ENCODE measurements at regions not wholly inside any gene's neighbourhood (a gene's known extent, or its start where the extent isn't known, plus 50 kb on each side); places are given as distances from the start of the nearest gene placed in this dataset.

DNA sequence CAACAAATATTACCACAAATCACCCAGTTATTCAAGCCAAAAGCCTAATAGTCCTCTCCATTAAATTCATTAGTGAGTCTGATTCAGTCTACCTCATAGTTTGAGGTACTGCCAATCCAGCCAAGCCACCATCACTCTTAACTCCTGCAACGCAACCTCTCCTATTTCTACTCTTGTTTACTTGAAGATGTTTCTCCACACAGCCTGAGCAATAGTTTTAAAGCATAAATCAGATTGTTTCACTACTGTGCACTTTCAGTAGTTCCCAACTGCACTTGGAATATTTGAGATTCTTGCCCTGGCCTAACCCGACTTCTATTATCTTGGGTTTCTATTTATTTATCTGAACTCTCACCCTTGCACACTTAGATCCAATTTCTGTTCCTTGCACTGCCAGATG is 85.5 kb downstream of the YIPF5 start:
- ChIA-PET POLR2A (no interaction called here), CTCF (no interaction called here)
- DNase-seq (no peak), ATAC-seq (ENCODE audit: low read depth) (no peak)
- Mint-ChIP-seq H3K4me1 (no peaks in the 10 kb centered on the region), H3K9me3 (peaks cover 19% of the 10 kb centered on the region), H3K36me3 (ENCODE audit: low read depth) (no peaks in the 10 kb centered on the region), H3K27ac (no peak overlapping the region), H3K27me3 (no peaks in the 10 kb centered on the region), H3K4me3 (no peak overlapping the region)
- TF ChIP-seq, protein P1, sequence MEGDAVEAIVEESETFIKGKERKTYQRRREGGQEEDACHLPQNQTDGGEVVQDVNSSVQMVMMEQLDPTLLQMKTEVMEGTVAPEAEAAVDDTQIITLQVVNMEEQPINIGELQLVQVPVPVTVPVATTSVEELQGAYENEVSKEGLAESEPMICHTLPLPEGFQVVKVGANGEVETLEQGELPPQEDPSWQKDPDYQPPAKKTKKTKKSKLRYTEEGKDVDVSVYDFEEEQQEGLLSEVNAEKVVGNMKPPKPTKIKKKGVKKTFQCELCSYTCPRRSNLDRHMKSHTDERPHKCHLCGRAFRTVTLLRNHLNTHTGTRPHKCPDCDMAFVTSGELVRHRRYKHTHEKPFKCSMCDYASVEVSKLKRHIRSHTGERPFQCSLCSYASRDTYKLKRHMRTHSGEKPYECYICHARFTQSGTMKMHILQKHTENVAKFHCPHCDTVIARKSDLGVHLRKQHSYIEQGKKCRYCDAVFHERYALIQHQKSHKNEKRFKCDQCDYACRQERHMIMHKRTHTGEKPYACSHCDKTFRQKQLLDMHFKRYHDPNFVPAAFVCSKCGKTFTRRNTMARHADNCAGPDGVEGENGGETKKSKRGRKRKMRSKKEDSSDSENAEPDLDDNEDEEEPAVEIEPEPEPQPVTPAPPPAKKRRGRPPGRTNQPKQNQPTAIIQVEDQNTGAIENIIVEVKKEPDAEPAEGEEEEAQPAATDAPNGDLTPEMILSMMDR (IDR thresholded peaks at IDR 0.05): no peak
- intact Hi-C loops (cut with micrococcal nuclease): no loop called here

DNA sequence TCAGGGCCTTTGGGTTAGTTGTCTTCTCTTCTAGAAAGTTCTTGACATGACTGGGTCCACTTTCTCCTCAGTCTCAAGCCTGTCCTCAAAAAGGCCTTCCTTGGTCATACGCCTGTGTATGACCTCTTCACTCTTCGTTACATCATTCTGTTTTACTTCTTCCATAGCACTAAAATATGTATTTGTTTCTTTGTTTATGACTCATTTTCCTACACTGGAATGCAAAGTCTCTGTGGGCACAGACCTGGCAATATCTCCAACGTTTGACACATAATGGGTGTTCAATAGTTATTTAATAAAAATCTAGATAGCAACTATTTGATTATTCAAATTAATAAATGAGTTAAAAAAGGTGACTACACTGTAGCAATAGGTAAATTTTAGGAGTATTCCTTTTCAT is 85.1 kb downstream of the YIPF5 start:
- Mint-ChIP-seq H3K27ac (no peak overlapping the region), H3K4me1 (no peaks in the 10 kb centered on the region), H3K9me3 (peaks cover 19% of the 10 kb centered on the region), H3K4me3 (no peak overlapping the region), H3K36me3 (ENCODE audit: low read depth) (no peaks in the 10 kb centered on the region), H3K27me3 (no peaks in the 10 kb centered on the region)
- ATAC-seq (ENCODE audit: low read depth): no peak
- DNase-seq: no peak
- ChIA-PET CTCF (no interaction called here), POLR2A (no interaction called here)
- TF ChIP-seq, protein P1 (IDR thresholded peaks at IDR 0.05): no peak
- intact Hi-C loops (cut with micrococcal nuclease): no loop called here

DNA sequence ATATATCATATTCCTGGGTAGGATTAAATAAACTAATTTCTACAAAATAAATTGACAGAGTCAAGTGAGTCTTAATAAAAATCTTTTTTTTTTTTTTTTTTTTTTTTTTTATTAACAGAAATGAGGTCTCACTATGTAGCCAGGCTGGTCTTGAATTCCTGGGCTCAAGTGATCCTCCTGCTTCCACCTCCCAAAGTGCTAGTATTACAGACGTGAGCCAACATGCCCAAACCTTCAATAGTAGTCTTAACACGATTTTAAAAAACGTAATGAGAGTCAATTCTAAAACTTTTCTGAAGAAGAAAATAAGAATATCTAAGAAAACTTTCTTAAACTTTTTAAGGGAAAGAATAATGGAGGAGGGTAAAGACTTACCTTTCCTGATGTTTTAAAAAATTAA is 84.2 kb downstream of the YIPF5 start:
- Mint-ChIP-seq H3K27ac (no peak overlapping the region), H3K4me3 (no peak overlapping the region), H3K4me1 (no peaks in the 10 kb centered on the region), H3K9me3 (peaks cover 13% of the 10 kb centered on the region), H3K36me3 (ENCODE audit: low read depth) (no peaks in the 10 kb centered on the region), H3K27me3 (no peaks in the 10 kb centered on the region)
- intact Hi-C loops (cut with micrococcal nuclease): no loop called here
- no peak for ATAC-seq (ENCODE audit: low read depth)
- no peak for DNase-seq
- TF ChIP-seq, protein P1 (IDR thresholded peaks at IDR 0.05): no peak
- POLR2A ChIA-PET: no interaction called here
- CTCF ChIA-PET: no interaction called here

DNA sequence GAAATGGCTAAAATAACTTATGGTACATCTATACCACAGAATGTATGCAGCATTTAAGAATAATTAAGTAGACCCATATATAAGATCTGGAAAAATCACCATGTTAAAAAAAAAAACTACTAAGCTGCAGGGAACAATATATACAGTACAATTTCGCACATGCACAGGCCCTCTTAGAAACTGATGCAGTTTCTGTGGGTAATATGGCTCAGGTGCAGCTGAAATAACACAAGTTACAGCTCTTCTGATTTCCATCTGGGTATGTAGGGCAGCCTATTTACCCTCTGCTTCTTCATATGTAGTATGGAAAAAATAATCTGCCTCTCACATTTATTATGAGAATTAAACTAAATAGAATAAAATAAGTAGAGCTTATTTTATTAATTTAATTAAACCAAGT is 82.9 kb downstream of the YIPF5 start:
- Mint-ChIP-seq H3K36me3 (ENCODE audit: low read depth) (no peaks in the 10 kb centered on the region), H3K4me1 (no peaks in the 10 kb centered on the region), H3K9me3 (peaks cover under 1% of the 10 kb centered on the region), H3K4me3 (no peak overlapping the region), H3K27me3 (no peaks in the 10 kb centered on the region), H3K27ac (no peak overlapping the region)
- POLR2A ChIA-PET: interaction anchor here (0.6 kb wide), 1 partner anchor 683 kb away, joined by 4 read pairs; no protein-coding TSS in a partner anchor
- TF ChIP-seq, protein P1 (IDR thresholded peaks at IDR 0.05): no peak
- DNase-seq: no peak
- CTCF ChIA-PET: no interaction called here
- intact Hi-C loops (cut with micrococcal nuclease): no loop called here
- no peak for ATAC-seq (ENCODE audit: low read depth)

DNA sequence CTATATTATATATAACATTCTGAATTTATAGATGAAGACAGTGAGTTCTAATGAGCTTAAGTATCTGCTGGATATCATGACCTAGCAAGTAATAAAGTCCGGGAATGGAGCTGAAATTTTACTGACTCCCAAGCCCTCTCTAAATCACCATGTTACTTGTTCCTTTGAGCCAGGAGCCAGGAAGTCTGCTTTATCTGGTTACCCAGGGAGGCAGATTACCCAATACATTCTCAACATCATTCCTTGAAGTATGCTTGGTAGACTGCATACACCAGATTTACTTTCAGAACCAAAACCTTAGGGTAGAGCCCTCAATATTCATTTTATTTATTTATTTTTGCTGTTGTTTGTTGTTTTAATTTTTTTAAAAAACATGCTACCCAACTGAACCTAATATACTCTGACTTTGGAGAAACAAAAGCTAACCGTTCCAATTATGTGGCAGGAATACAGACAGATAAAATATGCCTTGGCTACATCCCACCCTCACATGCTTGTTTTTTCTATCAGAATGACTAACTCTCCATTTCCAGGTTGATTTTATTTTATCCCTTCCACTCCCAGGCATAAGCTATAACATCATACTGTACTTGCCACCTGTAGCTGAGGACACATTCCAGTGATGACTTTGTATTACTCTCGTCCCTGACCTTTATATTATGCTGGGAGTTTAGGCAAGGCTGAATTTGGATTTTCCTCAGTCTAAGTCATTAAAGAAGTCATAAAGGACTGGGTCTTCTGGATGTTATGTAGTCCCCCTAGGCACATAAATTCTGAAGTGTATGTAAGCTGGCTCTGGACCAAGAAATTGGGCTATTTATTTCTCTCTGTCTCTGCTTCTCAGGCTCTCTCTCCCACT is 82.0 kb downstream of the YIPF5 start:
- no peaks in the 10 kb centered on the region for H3K27me3 Mint-ChIP-seq
- TF ChIP-seq, protein P1 (IDR thresholded peaks at IDR 0.05): no peak

More for the DNA sequence above, 82.0 kb downstream of the YIPF5 start:
- H3K27ac Mint-ChIP-seq: no peak overlapping the region
- no peaks in the 10 kb centered on the region for H3K36me3 Mint-ChIP-seq (ENCODE audit: low read depth)
- CTCF ChIA-PET: no interaction called here
- no peak overlapping the region for H3K4me3 Mint-ChIP-seq
- DNase-seq (no peak), ATAC-seq (ENCODE audit: low read depth) (no peak)
- POLR2A ChIA-PET: interaction anchor here (0.7 kb wide), 1 partner anchor 1448 kb away, joined by 3 read pairs; no protein-coding TSS in a partner anchor
- H3K4me1 Mint-ChIP-seq: no peaks in the 10 kb centered on the region
- intact Hi-C loops (cut with micrococcal nuclease): no loop called here
- H3K9me3 Mint-ChIP-seq: no peaks in the 10 kb centered on the region
